B cell (primary cell): ENCODE measurements at regions not wholly inside any gene's neighbourhood (a gene's known extent, or its start where the extent isn't known, plus 50 kb on each side); places are given as distances from the start of the nearest gene placed in this dataset.

Experiments
- ATAC-seq: fragments of 200-7000 bp; cut with Tn5 transposase; one replicate; pipeline ENCODE4 v1.10.0; 2021; ENCODE audit warnings: low read depth, mild to moderate bottlenecking, moderate number of reproducible peaks, moderate library complexity
- CTCF ChIA-PET: fragments of 350-600 bp; sonication (Branson Sonifier 250); formaldehyde crosslinking; loops from one replicate; lab custom pipeline; 2021; ENCODE audit warnings: antibody characterized with exemption, inconsistent platforms; lab: Charles Lee
- POLR2A ChIA-PET: fragments of 350-600 bp; sonication (Branson Sonifier 250); formaldehyde crosslinking; loops from one replicate; lab custom pipeline; 2021; ENCODE audit warnings: antibody characterized with exemption; lab: Charles Lee
- DNase-seq: peaks from one replicate; pipeline ENCODE4 v3.0.0; 2013
- H2AFZ ChIP-seq: 2 replicates; pipeline ENCODE4 v1.6.1; 2012; ENCODE audit warnings: mild to moderate bottlenecking, low read depth, low read length; ENCODE audit not compliant: insufficient read depth, poor library complexity, severe bottlenecking
- H3K27ac ChIP-seq, 2 donors: 1 replicate in 1 of 2; 2 replicates in 1 of 2; pipeline ENCODE4 v1.5.1; 2012 to 2013; ENCODE audit warnings: low read length in 2 of 2, mild to moderate bottlenecking in 2 of 2, moderate library complexity in 1 of 2
- H3K27me3 ChIP-seq, 4 experiments: fragments of 200-600 bp in 1 of 4; sonication (generic) in 1 of 4; replicated peaks in 1 of 4; 1 replicate in 2 of 4; 2 replicates in 2 of 4; pipeline versions ENCODE4 v1.6.1 to v1.7.0; 2013 to 2016; ENCODE audit warnings: low read length in 3 of 4, mild to moderate bottlenecking in 2 of 4, mixed read lengths in 1 of 4, moderate library complexity in 1 of 4; ENCODE audit not compliant: insufficient read depth in 4 of 4, control insufficient read depth in 3 of 4; ENCODE audit errors: control extremely low read depth in 1 of 4
- H3K36me3 ChIP-seq, 2 experiments: replicated peaks in 1 of 2; 1 replicate in 1 of 2; 2 replicates in 1 of 2; pipeline versions ENCODE4 v1.6.1 to v1.7.1; 2013; ENCODE audit warnings: low read length in 1 of 2; ENCODE audit not compliant: insufficient read depth in 2 of 2, control insufficient read depth in 1 of 2; ENCODE audit errors: control extremely low read depth in 1 of 2, extremely low read depth in 1 of 2
- H3K4me1 ChIP-seq, 2 donors: fragments of 200-600 bp in 1 of 2; sonication (generic) in 1 of 2; 1 replicate in 1 of 2; 2 replicates in 1 of 2; pipeline versions ENCODE4 v1.5.1 to v1.6.1; 2013 to 2017; ENCODE audit warnings: low read length in 2 of 2; ENCODE audit not compliant: control insufficient read depth in 2 of 2, insufficient read depth in 2 of 2
- H3K4me2 ChIP-seq: replicated peaks from 2 replicates; pipeline ENCODE3; 2012; ENCODE audit warnings: mild to moderate bottlenecking, low read depth, low read length; ENCODE audit not compliant: poor library complexity, severe bottlenecking
- H3K4me3 ChIP-seq, 5 experiments: fragments of 200-600 bp in 1 of 5; sonication (generic) in 1 of 5; 1 replicate in 3 of 5; 2 replicates in 2 of 5; pipeline versions ENCODE4 v1.5.1 to v1.7.0; 2011 to 2016; ENCODE audit warnings: low read length in 4 of 5, mild to moderate bottlenecking in 4 of 5, low read depth in 2 of 5, control low read depth in 1 of 5, moderate library complexity in 1 of 5; ENCODE audit not compliant: insufficient read depth in 1 of 5; ENCODE audit errors: control extremely low read depth in 1 of 5, extremely low read depth in 1 of 5
- H3K79me2 ChIP-seq: fragments of 200-600 bp; sonication (generic); one replicate; pipeline ENCODE4 v1.6.0; 2016; ENCODE audit warnings: low read length; ENCODE audit not compliant: control insufficient read depth, insufficient read depth
- H3K9ac ChIP-seq: fragments of 200-600 bp; sonication (generic); 2 replicates; pipeline ENCODE4 v1.6.1; 2017; ENCODE audit warnings: mild to moderate bottlenecking, low read length, moderate library complexity
- H3K9me3 ChIP-seq, 3 donors: one replicate each; pipeline versions ENCODE4 v1.6.1 to v1.7.1; 2013; ENCODE audit warnings: low read length in 2 of 3; ENCODE audit not compliant: control insufficient read depth in 2 of 3, insufficient read depth in 1 of 3; ENCODE audit errors: control extremely low read depth in 1 of 3
- H4K20me1 ChIP-seq: 2 replicates; pipeline ENCODE4 v1.6.0; 2012; ENCODE audit warnings: mild to moderate bottlenecking, low read length; ENCODE audit not compliant: insufficient read depth, control insufficient read depth, poor library complexity, severe bottlenecking
- H3K27ac Mint-ChIP-seq: one replicate; pipeline ENCODE4 v1.8.0; 2021; ENCODE audit warnings: mixed read lengths
- H3K27me3 Mint-ChIP-seq: one replicate; pipeline ENCODE4 v1.8.0; 2021; ENCODE audit warnings: mixed read lengths
- H3K4me1 Mint-ChIP-seq: one replicate; pipeline ENCODE4 v1.8.0; 2021; ENCODE audit warnings: mixed read lengths
- H3K4me3 Mint-ChIP-seq: one replicate; pipeline ENCODE4 v1.8.0; 2021; ENCODE audit warnings: mixed read lengths
- H3K9me3 Mint-ChIP-seq: one replicate; pipeline ENCODE4 v1.8.0; 2022; ENCODE audit warnings: mixed read lengths; ENCODE audit not compliant: insufficient read depth
- CTCF ChIP-seq: fragments of 200-600 bp; IDR thresholded peaks from one replicate; pipeline ENCODE4 v1.8.0; 2022; ENCODE audit warnings: antibody characterized with exemption, mild to moderate bottlenecking
- EZH2 ChIP-seq: IDR thresholded peaks from 2 replicates; pipeline ENCODE4 v1.6.1; 2012; ENCODE audit warnings: borderline replicate concordance, low read depth, mild to moderate bottlenecking, moderate library complexity, low read length; ENCODE audit not compliant: insufficient read depth, poor library complexity, severe bottlenecking
- intact Hi-C: fragments of 100-400 bp; cut with micrococcal nuclease; formaldehyde crosslinking; loops from one replicate; pipeline ENCODE4 v1.10.0; 2022

- Histone ChIP-seq H3K27ac (no peak overlapping the region), H3K36me3 (no peaks in the 10 kb centered on the region), H3K4me2 (no peak overlapping the region), H3K9ac (no peak overlapping the region), H2AFZ (peak overlapping the region; percentile 12), H3K4me1 (peaks cover 10 to 11% of the 10 kb centered on the region in 2 donors), H3K9me3 (no peaks in the 10 kb centered on the region), H3K4me3 (no peak overlapping the region), H3K27me3 (no peaks in the 10 kb centered on the region), H3K79me2 (no peaks in the 10 kb centered on the region), H4K20me1 (no peaks in the 10 kb centered on the region)
- no peak for TF ChIP-seq EZH2
- TF ChIP-seq CTCF, result no peak
- ATAC-seq (no peak), DNase-seq (no peak)
- H3K27me3 Mint-ChIP-seq, result no peaks in the 10 kb centered on the region
- H3K27ac Mint-ChIP-seq, result no peak overlapping the region
- ChIA-PET CTCF (no interaction called here), POLR2A (no interaction called here)
- H3K9me3 Mint-ChIP-seq, result no peaks in the 10 kb centered on the region
- intact Hi-C loops, result loop anchor here (10.0 kb wide), 2 partner anchors 104 to 334 kb away; partner anchors contain the start of gene CASP1
- no peak overlapping the region for H3K4me3 Mint-ChIP-seq
- H3K4me1 Mint-ChIP-seq, result peaks cover 13% of the 10 kb centered on the region
Observed at GRCh38 chr11:104700609-104701008, 197.7 kb downstream of the CASP12 start.

GRCh38 chr11:104699981-104700380 lies 198.3 kb downstream of the CASP12 start:
- Histone ChIP-seq H3K79me2 (no peaks in the 10 kb centered on the region), H2AFZ (no peak overlapping the region), H3K9ac (no peak overlapping the region), H4K20me1 (no peaks in the 10 kb centered on the region), H3K36me3 (no peaks in the 10 kb centered on the region), H3K4me2 (no peak overlapping the region), H3K27me3 (no peaks in the 10 kb centered on the region), H3K27ac (no peak overlapping the region), H3K4me1 (peaks cover 5% of the 10 kb centered on the region in 2 donors), H3K4me3 (no peak overlapping the region), H3K9me3 (no peaks in the 10 kb centered on the region)
- intact Hi-C loops, result loop anchor here (10.0 kb wide), 2 partner anchors 105 to 335 kb away; partner anchors contain the start of gene CASP1
- ATAC-seq, result no peak
- H3K4me1 Mint-ChIP-seq, result peaks cover 7% of the 10 kb centered on the region
- no peaks in the 10 kb centered on the region for H3K9me3 Mint-ChIP-seq
- CTCF ChIA-PET, result no interaction called here
- POLR2A ChIA-PET, result no interaction called here
- no peak for DNase-seq
- TF ChIP-seq CTCF, result no peak
- H3K27me3 Mint-ChIP-seq, result no peaks in the 10 kb centered on the region
- no peak overlapping the region for H3K4me3 Mint-ChIP-seq
- H3K27ac Mint-ChIP-seq, result no peak overlapping the region
